Head of caudate nucleus (tissue), 42 donors: ENCODE measurements at regions not wholly inside any gene's neighbourhood (a gene's known extent, or its start where the extent isn't known, plus 50 kb on each side); places are given as distances from the start of the nearest gene placed in this dataset.

Experiments
- DNase-seq, 42 donors: peaks; one replicate each; pipeline versions ENCODE4 v3.0.0 to v3.0.0-alpha.2; 2020 to 2021; ENCODE audit warnings: mixed read lengths in 7 of 42
- intact Hi-C: fragments of 100-400 bp; cut with DNase I; formaldehyde crosslinking; loops from one replicate; pipeline ENCODE4 v1.15.0; 2022

- DNase-seq: peak in 3 of 42 donors; percentile 6 to 23 (median 17)
- intact Hi-C loops: no loop called here
Measured at GRCh38 chr14:101470266-101470665, 91.0 kb upstream of the DIO3 start.

DNA sequence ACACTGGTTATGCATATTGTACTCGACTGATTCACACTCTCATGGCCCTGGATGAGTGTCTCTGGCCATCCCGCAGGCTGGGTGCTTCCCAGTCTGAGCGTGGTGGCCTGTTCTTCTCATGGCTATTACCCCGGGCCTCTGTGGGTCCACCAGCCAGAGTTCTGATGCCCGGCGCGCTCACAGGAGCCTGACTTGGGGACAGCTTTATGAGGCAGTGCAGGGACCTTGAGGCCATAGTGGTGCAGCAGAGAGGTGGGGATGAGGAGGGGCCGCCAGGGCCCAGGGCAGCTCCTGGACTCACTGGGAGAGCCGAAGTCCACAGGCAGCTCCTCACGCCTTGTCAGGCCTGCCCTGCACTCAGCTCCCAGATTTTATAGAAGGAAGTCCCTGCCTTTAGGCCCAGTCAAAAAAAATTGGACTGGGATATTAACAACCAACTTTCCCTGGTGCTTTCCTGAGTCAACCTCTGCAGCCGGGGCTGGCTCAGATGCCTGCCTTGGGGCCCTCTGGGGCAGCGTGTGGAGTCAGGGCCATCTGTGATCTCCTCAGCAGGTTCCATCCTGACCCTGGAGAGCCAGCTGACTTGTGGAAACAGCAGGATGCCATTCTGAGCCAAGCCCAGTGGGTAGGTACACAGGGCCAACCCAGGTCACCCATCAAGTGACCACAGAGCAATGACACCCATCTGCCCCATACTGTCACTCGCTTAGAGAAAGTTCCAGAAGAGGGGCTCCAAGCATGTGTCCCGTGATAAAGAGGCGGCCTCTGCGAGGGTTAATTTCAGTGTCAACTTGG lies 89.4 kb upstream of the DIO3 start:
- intact Hi-C loops: no loop called here
- peak in 4 of 42 donors; percentile 6 to 16 (median 9) for DNase-seq

DNA sequence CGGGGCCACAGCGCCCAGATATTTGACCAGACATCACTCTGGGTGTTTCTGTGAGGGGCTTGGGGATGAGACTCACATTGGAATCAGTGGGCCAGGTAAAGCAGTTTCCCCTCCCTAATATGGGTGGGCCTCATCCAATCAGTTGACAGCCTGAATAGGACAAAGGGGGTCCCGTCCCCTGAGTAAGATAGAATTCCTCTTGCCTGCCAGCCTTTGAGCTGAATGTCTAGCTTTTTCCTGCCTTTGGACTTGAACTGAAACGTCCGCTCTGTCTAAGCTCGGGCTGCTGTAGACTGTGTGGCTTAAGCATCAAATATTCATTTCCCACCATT lies 88.8 kb upstream of the DIO3 start:
- intact Hi-C loops: no loop called here
- peak in 3 of 42 donors; percentile 4 to 23 (median 5) for DNase-seq

- peak in 8 of 42 donors; percentile 4 to 33 (median 16) for DNase-seq
- intact Hi-C loops: no loop called here
Measured at GRCh38 chr14:101473045-101473729, 88.1 kb upstream of the DIO3 start.

DNA sequence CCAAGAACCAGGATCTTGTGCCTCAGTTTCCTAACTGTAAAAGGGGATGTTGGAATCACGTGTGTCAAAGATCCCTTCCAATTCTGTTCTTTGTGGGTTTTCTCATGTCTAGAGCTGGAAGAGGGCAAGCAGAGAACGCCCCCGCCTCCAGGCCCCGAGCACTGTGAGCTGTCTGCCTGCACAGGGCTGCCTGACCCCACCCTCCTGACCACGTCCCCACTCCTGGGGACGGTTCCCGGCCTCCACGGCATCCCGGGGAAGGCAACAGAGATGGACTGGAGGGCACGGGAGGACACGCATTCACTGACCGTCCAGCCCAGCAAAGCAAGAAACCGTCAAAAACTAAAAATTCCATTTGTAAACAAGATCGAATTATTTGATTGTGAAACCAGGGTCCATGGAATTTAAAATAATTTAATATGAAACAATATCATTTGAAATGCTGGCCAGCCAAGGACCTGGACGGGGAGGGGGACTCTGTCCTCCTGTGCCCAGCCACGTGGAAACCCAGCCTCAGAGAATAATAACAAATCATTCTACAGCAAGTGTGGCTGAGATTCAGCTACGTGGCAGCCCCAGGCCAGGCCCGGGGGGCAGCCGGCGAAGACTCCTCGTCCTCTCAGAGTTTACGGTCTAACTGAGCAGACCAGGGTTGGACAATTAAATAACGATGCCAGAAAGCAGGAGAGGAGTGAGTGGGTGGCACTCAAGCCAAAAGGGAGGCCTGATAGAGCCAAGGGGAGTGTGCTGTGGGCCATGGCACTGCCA lies 87.3 kb upstream of the DIO3 start:
- intact Hi-C loops: no loop called here

GRCh38 chr14:101474563-101475455 lies 86.5 kb upstream of the DIO3 start:
- intact Hi-C loops: no loop called here
- peak in 7 of 42 donors; percentile 5 to 32 (median 12) for DNase-seq

More for the DNA sequence above, 87.3 kb upstream of the DIO3 start:
- DNase-seq: peak in 8 of 42 donors; percentile 8 to 34 (median 19)

GRCh38 chr14:101475456-101476257 lies 85.6 kb upstream of the DIO3 start:
- DNase-seq: peak in 9 of 42 donors; percentile 3 to 36 (median 16)
- intact Hi-C loops: no loop called here

- peak in 4 of 42 donors; percentile 6 to 20 (median 11) for DNase-seq
- intact Hi-C loops: no loop called here
Measured at GRCh38 chr14:101476258-101476915, 84.9 kb upstream of the DIO3 start.

DNA sequence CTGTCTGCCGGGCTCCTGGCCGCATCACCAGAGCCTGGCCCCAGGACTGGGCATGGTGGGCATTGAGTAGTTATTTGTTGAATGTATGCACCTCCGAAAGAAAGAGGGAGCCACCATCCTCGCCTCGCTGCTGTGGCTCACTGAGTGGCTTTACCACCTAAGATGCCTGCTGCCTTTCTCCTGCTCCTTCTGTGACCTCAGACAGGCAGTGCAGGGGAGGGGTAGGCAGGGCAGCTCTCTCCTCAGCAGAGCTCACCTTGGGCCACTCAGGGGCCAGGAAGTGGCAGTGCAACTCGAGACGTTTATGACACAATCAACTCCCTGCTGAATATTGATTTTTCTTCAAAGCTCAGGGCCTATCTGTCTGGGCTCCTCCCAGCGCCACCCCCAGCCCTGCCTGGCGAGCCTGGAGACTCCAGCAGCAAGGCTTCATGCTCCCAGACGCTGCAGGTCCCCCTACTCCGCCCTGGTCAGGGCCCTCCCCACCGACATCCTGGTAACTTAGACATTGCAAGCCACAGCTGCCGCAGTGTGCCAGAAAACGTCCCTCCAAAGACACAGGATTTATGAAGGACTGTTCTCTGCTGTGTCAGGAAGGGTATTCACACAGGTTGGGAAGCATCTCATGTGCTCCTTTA lies 84.3 kb upstream of the DIO3 start:
- peak in 12 of 42 donors; percentile 2 to 41 (median 13) for DNase-seq
- intact Hi-C loops: no loop called here

DNA sequence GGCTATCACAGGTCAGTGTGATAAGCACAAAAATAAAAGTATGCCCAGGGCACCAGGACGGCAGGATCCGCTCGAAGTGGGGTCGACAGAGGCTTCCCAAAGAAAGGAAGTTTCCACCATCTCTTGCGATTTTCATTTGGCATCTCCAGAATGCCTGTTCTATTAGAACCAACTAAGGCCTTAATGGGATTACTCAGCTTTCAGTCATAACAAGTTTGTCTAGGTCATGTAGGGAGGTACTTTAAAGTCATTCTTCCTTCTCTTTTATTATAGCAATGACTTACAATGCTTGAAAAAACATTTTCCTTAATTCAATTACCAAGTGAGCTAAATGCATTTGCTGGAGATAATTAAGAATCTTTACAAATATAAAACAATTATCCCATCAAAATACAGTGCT lies 83.6 kb upstream of the DIO3 start:
- intact Hi-C loops: no loop called here
- DNase-seq: peak in 6 of 42 donors; percentile 2 to 22 (median 7)

- DNase-seq: peak in 10 of 42 donors; percentile 5 to 36 (median 17)
- intact Hi-C loops: no loop called here
Measured at GRCh38 chr14:101478096-101478495, 83.2 kb upstream of the DIO3 start.

- intact Hi-C loops: no loop called here
- DNase-seq: peak in 10 of 42 donors; percentile 1 to 26 (median 9)
Measured at GRCh38 chr14:101478796-101479410, 82.4 kb upstream of the DIO3 start.

DNA sequence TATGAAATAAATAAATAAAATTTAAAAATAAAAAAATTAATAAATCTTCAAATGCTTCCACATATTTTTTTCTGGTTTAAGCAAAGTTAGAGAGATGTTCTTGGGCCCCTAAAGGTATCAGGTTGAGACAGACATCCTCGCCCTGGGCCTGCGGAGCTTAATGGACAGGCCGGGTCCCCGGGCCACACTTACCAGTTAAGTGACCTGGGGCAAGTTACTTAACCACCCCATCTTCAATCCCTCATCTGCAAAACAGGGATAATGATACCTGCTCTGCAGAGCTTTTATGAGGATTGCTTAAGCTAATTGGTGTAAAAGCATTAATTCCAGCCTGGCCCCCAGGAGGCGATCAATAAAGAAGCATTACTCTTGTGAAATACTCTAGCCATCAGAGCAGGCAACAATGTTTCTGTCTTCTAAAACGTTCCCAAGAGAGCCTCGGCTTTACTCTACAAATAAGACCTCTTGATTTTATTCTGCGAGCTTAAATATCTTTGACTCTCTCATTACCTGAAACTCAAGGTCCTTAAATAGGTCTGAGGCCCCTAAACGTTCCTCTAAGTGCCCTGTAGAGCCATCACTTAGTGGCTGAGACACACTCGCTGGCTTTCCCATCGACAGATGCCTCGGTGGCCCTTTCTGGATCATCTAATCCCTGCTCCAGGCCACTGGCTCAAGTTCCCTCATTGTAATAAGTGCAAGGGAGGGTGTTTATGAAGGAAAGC lies 81.1 kb upstream of the DIO3 start:
- intact Hi-C loops: no loop called here
- peak in 10 of 42 donors; percentile 0 to 27 (median 12) for DNase-seq

DNA sequence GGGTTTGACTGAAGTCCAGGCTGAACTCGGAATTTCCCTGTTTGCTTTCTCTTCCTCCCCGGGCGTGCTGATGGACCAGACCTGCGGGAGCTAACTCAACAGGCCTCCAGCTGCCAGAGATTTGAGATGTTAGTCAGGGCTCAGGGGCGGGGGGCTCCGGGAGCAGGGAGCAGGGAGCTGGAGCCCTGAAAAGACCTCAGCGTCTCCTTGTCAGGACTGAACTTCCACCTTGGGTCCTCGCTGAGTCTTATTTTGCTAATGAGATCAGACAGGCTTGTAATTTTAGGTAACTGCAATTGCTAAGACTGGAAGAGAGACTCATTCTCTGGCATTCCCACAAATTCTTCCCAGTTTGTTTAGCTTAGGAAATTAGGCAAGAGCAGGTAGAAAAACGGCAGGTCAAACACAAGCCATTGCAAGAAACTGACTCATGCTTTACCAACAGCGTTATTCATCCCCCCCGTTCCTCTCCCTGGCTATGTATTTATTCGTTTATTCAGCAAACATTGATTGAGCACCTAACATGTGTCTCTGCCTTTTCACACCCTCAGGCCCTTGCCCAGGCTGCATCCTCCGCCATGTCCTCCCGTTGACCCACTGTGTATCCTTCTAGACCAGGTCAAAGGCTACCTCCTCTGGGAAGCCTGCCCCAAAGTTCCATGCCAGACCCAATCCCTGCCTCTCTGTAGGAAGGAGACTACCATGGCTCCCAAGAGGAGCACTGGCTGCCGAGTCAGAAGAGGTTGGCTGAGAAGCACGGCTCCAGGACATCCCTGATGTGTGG lies 80.4 kb upstream of the DIO3 start:
- peak in 12 of 42 donors; percentile 0 to 36 (median 7) for DNase-seq
- intact Hi-C loops: no loop called here

DNA sequence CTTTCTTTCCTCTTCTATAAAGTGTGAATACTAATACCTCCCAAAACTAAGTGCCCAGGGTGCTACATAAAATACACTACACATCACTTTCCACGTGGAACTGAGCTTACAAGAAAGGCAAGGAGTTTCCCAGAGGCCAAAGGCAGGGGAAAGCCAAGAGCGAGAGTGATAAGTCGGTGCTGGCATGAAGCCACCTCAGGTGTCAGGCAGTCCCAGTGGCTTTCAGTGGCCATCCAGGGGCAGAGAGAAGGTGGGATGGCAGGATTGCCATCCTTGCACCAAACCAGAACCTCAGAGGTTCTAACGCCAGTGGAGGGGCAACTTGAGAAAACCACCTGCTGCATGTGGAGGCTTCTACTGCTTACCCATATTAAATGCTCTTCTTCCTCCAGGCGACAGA lies 79.7 kb upstream of the DIO3 start:
- intact Hi-C loops: no loop called here
- DNase-seq: peak in 6 of 42 donors; percentile 0 to 27 (median 12)
